Myocyte (in vitro differentiated cells): ENCODE measurements at regions not wholly inside any gene's neighbourhood (a gene's known extent, or its start where the extent isn't known, plus 50 kb on each side); places are given as distances from the start of the nearest gene placed in this dataset.

Source experiments
- DNase-seq: peaks from one replicate; pipeline ENCODE4 v3.0.0-alpha.2; 2012; ENCODE audit warnings: low read depth

- no peak for DNase-seq
Measured at GRCh38 chr3:66133050-66133757, 87.6 kb upstream of the SLC25A26 start.

GRCh38 chr3:66128623-66129022, 89.9 kb upstream of the MAGI1 start:
- DNase-seq, result no peak

GRCh38 chr3:66121318-66121717, 82.6 kb upstream of the MAGI1 start:
- DNase-seq, result no peak

GRCh38 chr3:66115858-66116654, 77.3 kb upstream of the MAGI1 start:
- peak; percentile 98 for DNase-seq

GRCh38 chr3:66113542-66113941, 74.8 kb upstream of the MAGI1 start:
- DNase-seq, result no peak

GRCh38 chr3:66110840-66111239, 72.1 kb upstream of the MAGI1 start:
- DNase-seq, result no peak

GRCh38 chr3:66107855-66108254, 69.1 kb upstream of the MAGI1 start:
- DNase-seq, result peak; percentile 72

- DNase-seq, result no peak
Measured at GRCh38 chr3:66106788-66107187, 68.1 kb upstream of the MAGI1 start.

GRCh38 chr3:66104535-66104934, 65.8 kb upstream of the MAGI1 start:
- no peak for DNase-seq

GRCh38 chr3:66103729-66104128, 65.0 kb upstream of the MAGI1 start:
- no peak for DNase-seq

- no peak for DNase-seq
Measured at GRCh38 chr3:66101901-66102300, 63.2 kb upstream of the MAGI1 start.

- DNase-seq, result no peak
Measured at GRCh38 chr3:66099541-66100065, 60.9 kb upstream of the MAGI1 start.

GRCh38 chr3:66098436-66098835, 59.7 kb upstream of the MAGI1 start:
- DNase-seq, result peak; percentile 42

- no peak for DNase-seq
Measured at GRCh38 chr3:66097647-66098046, 58.9 kb upstream of the MAGI1 start.

GRCh38 chr3:66095295-66096001, 56.7 kb upstream of the MAGI1 start:
- DNase-seq, result no peak

- DNase-seq, result no peak
Measured at GRCh38 chr3:66093981-66094380, 55.3 kb upstream of the MAGI1 start.

- no peak for DNase-seq
Measured at GRCh38 chr3:66092175-66092995, 53.7 kb upstream of the MAGI1 start.
